SU-DHL-6 (cell line): ENCODE measurements at regions not wholly inside any gene's neighbourhood (a gene's known extent, or its start where the extent isn't known, plus 50 kb on each side); places are given as distances from the start of the nearest gene placed in this dataset.

Source experiments
- H2AFZ ChIP-seq: fragments of 200-600 bp; sonication (generic); 2 replicates; pipeline ENCODE4 v1.6.1; 2014; ENCODE audit warnings: low read depth, mild to moderate bottlenecking, moderate library complexity, mixed read lengths, antibody characterized with exemption, low read length; ENCODE audit not compliant: severe bottlenecking
- H3F3A ChIP-seq: fragments of 200-600 bp; shearing (Covaris generic); 2 replicates; pipeline ENCODE4 v1.6.0; 2016; ENCODE audit warnings: antibody characterized with exemption, mild to moderate bottlenecking; ENCODE audit not compliant: insufficient read depth
- H3K27ac ChIP-seq: fragments of 200-600 bp; sonication (generic); 2 replicates; pipeline ENCODE4 v1.5.1; 2016; ENCODE audit warnings: low read depth, mild to moderate bottlenecking, low read length, moderate library complexity, mixed read lengths
- H3K27me3 ChIP-seq: fragments of 200-600 bp; sonication (generic), shearing (Covaris generic); 2 replicates; pipeline ENCODE4 v1.6.0; 2014; ENCODE audit warnings: mild to moderate bottlenecking, low read length
- H3K36me3 ChIP-seq: fragments of 200-600 bp; sonication (generic); 2 replicates; pipeline ENCODE4 v1.6.1; 2014; ENCODE audit warnings: mild to moderate bottlenecking, low read length, mixed read lengths
- H3K4me2 ChIP-seq: fragments of 300-600, 200-600 bp; shearing (Covaris generic), sonication (generic); 2 replicates; pipeline ENCODE4 v1.6.0; 2014; ENCODE audit warnings: low read length, low read depth, mild to moderate bottlenecking; ENCODE audit not compliant: poor library complexity, severe bottlenecking
- H3K4me3 ChIP-seq: fragments of 200-600 bp; sonication (generic); 2 replicates; pipeline ENCODE4 v1.5.1; 2014; ENCODE audit warnings: antibody characterized with exemption, low read length, mild to moderate bottlenecking, mixed read lengths; ENCODE audit not compliant: insufficient read depth, poor library complexity, severe bottlenecking
- H3K79me2 ChIP-seq: fragments of 200-600 bp; sonication (generic); 2 replicates; pipeline ENCODE4 v1.6.1; 2014; ENCODE audit warnings: mild to moderate bottlenecking, low read length, moderate library complexity; ENCODE audit not compliant: insufficient read depth
- H3K9ac ChIP-seq: fragments of 200-600 bp; sonication (generic); 2 replicates; pipeline ENCODE4 v1.7.0; 2014; ENCODE audit warnings: mild to moderate bottlenecking, low read length
- H3K9me2 ChIP-seq: fragments of 200-600 bp; sonication (generic); replicated peaks from 2 replicates; pipeline ENCODE4 v1.6.1; 2014; ENCODE audit warnings: low read length; ENCODE audit not compliant: insufficient read depth
- H3K9me3 ChIP-seq: fragments of 200-600 bp; sonication (generic); 2 replicates; pipeline ENCODE4 v1.6.1; 2014; ENCODE audit warnings: low read length, mixed read lengths; ENCODE audit not compliant: insufficient read depth
- H4K20me1 ChIP-seq: fragments of 200-600 bp; sonication (generic); 2 replicates; pipeline ENCODE4 v1.6.1; 2014; ENCODE audit warnings: low read depth, mild to moderate bottlenecking, antibody characterized with exemption, low read length, moderate library complexity, mixed read lengths
- CTCF ChIP-seq: fragments of 200-600 bp; sonication (generic); IDR thresholded peaks from one replicate; pipeline ENCODE4 v1.5.1; 2017; ENCODE audit warnings: antibody characterized with exemption, mild to moderate bottlenecking, low read length, moderate library complexity; ENCODE audit not compliant: insufficient read depth, poor library complexity, severe bottlenecking
- EZH2phosphoT487 ChIP-seq: fragments of 200-600 bp; sonication (generic), shearing (Covaris generic); conservative IDR thresholded peaks from 2 replicates; pipeline ENCODE4 v1.6.1; 2018; ENCODE audit warnings: mild to moderate bottlenecking, antibody characterized with exemption, low read length, moderate library complexity, mixed read lengths

GRCh38 chr1:234672349-234673135 lies 62.6 kb upstream of the IRF2BP2 start:
- Histone ChIP-seq H3K9ac (no peak overlapping the region), H3K27ac (no peak overlapping the region), H3K9me3 (no peaks in the 10 kb centered on the region), H4K20me1 (no peaks in the 10 kb centered on the region), H3K9me2 (no peaks in the 10 kb centered on the region), H3K27me3 (no peaks in the 10 kb centered on the region), H3K4me3 (no peak overlapping the region), H3K4me2 (no peak overlapping the region), H3F3A (no peaks in the 10 kb centered on the region), H3K79me2 (no peaks in the 10 kb centered on the region), H2AFZ (no peak overlapping the region), H3K36me3 (no peaks in the 10 kb centered on the region)
- TF ChIP-seq EZH2phosphoT487 (no peak), CTCF (no peak)

GRCh38 chr1:234670967-234671626 lies 61.1 kb upstream of the IRF2BP2 start:
- no peaks in the 10 kb centered on the region for H3K9me3 ChIP-seq
- no peak overlapping the region for H3K27ac ChIP-seq
- no peaks in the 10 kb centered on the region for H3K27me3 ChIP-seq
- H4K20me1 ChIP-seq = no peaks in the 10 kb centered on the region
- H3K4me2 ChIP-seq = no peak overlapping the region
- H3F3A ChIP-seq = no peaks in the 10 kb centered on the region
- H3K9me2 ChIP-seq = no peaks in the 10 kb centered on the region
- H2AFZ ChIP-seq = no peak overlapping the region
- H3K9ac ChIP-seq = no peak overlapping the region
- H3K36me3 ChIP-seq = no peaks in the 10 kb centered on the region
- no peak for TF ChIP-seq CTCF
- TF ChIP-seq EZH2phosphoT487 = no peak
- H3K4me3 ChIP-seq = no peak overlapping the region
- no peaks in the 10 kb centered on the region for H3K79me2 ChIP-seq

- Histone ChIP-seq H3K4me2 (no peak overlapping the region), H3K27ac (no peak overlapping the region), H4K20me1 (no peaks in the 10 kb centered on the region), H3K36me3 (no peaks in the 10 kb centered on the region), H3K9me2 (no peaks in the 10 kb centered on the region), H3K79me2 (no peaks in the 10 kb centered on the region), H3K9ac (no peak overlapping the region), H3K9me3 (no peaks in the 10 kb centered on the region), H2AFZ (no peak overlapping the region), H3K27me3 (no peaks in the 10 kb centered on the region), H3F3A (no peaks in the 10 kb centered on the region), H3K4me3 (no peak overlapping the region)
- no peak for TF ChIP-seq EZH2phosphoT487
- TF ChIP-seq CTCF = no peak
Observed at GRCh38 chr1:234669499-234669898, 59.5 kb upstream of the IRF2BP2 start.
